Cardiac fibroblast (primary cell): ENCODE measurements at regions not wholly inside any gene's neighbourhood (a gene's known extent, or its start where the extent isn't known, plus 50 kb on each side); places are given as distances from the start of the nearest gene placed in this dataset.
"Not testable (repeated sequence)": the region's sequence is repeated elsewhere in the genome, so short reads cannot be mapped to it uniquely, and the experiment has no call there.

ENCODE experiments used
- DNase-seq, 2 donors: peaks; one replicate each; pipeline versions ENCODE4 v3.0.0 to v3.0.0-alpha.2; 2010; ENCODE audit warnings: low read depth in 2 of 2
- H3K4me3 ChIP-seq, 2 donors: replicated peaks in 1 of 2; 1 replicate in 1 of 2; 2 replicates in 1 of 2; pipeline ENCODE4 v1.5.1; 2011; ENCODE audit warnings: low read depth in 2 of 2, low read length in 2 of 2, mild to moderate bottlenecking in 2 of 2, moderate library complexity in 1 of 2
- TF ChIP-seq, protein P1 (sequence below): IDR thresholded peaks from one replicate; pipeline ENCODE4 v1.5.1; 2011; ENCODE audit warnings: low read depth, mild to moderate bottlenecking, low read length, inconsistent platforms

DNA sequence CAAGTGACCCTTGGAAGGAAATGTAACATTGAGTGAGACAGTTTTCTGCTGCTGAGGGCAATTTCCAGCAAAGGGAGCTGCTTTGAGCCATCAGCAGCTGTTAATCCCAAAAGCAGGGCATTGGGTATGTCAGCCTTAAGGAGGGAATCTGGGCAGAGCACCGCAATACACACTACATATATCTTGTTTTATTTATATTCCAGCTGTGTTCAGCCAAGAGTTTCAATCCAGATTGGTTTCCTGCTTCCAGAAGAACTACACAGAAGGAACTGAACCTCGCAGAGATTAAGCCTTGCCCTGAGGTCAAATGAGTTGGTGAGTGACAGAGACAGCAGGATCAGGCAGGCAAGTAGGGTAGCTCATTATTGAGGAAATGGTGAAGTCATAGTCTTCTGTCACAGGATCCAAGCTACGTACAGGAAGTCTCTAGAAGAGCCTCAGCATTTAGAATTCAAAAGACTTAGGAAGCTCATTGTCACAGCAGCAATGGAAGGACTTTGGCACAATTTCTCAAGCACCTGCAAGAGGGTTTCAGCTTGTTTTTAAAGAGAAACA, 109.9 kb upstream of the HEY2 start:
- peak; percentile 4 to 10 for DNase-seq
- H3K4me3 ChIP-seq = no peak overlapping the region
- TF ChIP-seq, protein P1, sequence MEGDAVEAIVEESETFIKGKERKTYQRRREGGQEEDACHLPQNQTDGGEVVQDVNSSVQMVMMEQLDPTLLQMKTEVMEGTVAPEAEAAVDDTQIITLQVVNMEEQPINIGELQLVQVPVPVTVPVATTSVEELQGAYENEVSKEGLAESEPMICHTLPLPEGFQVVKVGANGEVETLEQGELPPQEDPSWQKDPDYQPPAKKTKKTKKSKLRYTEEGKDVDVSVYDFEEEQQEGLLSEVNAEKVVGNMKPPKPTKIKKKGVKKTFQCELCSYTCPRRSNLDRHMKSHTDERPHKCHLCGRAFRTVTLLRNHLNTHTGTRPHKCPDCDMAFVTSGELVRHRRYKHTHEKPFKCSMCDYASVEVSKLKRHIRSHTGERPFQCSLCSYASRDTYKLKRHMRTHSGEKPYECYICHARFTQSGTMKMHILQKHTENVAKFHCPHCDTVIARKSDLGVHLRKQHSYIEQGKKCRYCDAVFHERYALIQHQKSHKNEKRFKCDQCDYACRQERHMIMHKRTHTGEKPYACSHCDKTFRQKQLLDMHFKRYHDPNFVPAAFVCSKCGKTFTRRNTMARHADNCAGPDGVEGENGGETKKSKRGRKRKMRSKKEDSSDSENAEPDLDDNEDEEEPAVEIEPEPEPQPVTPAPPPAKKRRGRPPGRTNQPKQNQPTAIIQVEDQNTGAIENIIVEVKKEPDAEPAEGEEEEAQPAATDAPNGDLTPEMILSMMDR = no peak

DNA sequence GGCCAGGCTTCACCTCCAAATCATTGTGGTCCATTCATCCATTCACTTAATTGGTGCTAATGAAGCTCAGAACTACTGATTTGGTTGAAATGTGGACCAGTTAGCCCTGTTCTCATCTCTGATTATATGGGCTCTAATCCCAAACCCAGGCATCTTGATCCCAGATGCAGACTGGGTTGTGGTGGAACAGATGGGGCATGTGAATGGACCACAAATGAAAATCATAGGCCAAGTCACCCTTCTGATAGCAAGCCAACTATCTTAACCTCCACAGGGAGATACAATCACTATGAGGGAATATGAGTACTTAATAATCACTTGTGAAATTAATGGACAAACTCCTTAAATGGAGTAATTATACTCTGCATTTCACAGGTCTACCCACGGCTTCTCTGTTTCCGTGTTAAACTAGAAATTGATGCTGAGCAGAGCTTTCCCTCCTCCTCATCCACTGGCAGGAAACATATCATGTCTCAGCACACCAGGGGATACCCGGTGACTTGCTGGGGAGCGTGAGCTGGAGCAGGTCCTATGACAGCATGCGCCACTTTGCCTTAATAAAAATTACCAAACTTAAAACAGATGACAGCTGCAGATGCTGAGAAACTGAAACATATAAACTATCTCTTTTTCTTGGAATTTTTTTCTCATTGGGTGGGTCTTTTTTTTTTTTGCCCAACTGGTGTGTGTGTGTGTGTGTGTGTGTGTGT, 108.8 kb upstream of the HEY2 start:
- H3K4me3 ChIP-seq = no peak overlapping the region
- TF ChIP-seq, protein P1 = no peak
- no peak for DNase-seq

DNA sequence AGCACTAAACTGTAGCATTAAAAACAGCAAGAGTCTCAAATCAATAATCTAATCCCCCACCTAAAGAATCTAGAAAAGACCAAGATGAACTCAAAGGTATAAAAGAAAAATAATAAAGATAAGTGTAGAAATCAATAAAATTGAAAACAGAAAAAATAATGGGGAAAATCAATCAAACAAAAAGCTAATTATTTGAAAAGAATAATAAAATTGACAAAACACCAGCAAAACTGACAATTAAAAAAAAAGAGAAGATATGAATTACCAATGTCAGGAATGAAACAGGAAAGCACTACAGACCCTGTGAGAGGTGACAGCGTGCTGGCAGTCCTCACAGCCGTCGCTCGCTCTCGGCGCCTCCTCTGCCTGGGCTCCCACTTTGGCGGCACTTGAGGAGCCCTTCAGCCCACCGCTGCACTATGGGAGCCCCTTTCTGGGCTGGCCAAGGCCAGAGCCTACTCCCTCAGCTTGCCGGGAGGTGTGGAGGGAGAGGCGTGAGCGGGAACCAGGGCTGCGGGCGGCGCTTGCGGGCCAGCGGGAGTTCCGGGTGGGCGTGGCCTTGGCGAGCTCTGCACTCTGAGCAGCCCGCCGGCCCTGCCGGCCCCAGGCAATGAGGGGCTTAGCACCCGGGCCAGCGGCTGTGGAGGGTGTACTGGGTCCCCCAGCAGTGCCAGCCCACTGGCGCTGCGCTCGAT, 105.3 kb upstream of the HEY2 start:
- not testable (repeated sequence) for DNase-seq

DNA sequence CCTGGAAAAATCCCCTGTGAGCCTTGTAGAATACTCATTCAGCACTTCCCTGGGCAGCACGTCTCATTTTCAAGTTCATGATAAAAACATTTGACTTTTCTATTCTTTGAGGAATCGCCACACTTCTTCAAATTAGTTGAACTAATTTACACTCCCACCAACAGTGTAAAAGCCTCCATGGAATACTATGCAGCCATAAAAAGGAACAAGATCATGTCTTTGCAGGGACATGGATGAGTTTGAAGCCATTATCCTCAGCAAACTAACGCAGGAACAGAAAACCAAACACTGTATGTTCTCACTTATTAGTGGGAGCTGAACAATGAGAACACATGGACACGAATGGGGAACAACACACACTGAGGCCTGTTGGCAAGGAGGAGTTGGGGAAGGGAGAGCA, 102.0 kb upstream of the HEY2 start:
- TF ChIP-seq, protein P1 = no peak
- DNase-seq = no peak

More for the DNA sequence above, 105.3 kb upstream of the HEY2 start:
- H3K4me3 ChIP-seq = not testable (repeated sequence)

DNA sequence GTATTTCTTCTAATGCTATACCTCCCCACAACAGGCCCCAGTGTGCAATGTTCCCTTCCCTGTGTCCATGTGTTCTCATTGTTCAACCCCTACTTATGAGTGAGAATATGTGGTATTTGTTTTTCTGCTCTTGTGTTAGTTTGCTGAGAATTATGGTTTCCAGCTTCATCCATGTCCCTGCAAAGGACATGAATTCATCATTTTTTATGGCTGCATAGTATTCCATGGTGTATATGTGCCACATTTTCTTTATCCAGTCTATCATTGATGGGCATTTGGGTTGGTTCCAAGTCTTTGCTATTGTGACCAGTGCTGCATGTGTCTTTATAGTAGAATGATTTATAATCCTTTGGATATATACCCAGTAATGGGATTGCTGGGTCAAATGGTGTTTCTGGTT, 95.7 kb upstream of the HEY2 start:
- DNase-seq, H3K4me3 ChIP-seq: not testable (repeated sequence)

More for the DNA sequence above, 102.0 kb upstream of the HEY2 start:
- H3K4me3 ChIP-seq = no peak overlapping the region

DNA sequence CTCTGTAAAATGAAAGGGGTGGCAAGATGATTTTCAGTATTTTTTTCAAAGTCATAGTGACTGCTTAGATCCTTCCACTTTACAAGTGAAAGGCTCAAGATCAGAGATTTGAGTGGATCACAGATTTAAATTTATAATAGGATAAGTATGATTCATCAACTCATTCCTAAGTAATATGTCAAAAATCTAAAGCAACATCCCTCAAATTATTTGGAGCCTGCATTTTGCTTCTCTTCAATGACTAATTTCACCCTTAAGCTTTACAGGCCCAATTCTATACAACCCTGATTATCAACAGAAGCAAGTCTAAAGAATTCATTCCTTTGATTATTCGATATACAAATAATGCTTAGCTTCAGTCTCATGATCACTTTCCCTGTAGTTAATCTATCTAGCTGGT, 93.9 kb upstream of the HEY2 start:
- DNase-seq = no peak
- H3K4me3 ChIP-seq = no peak overlapping the region
- TF ChIP-seq, protein P1 = no peak

DNA sequence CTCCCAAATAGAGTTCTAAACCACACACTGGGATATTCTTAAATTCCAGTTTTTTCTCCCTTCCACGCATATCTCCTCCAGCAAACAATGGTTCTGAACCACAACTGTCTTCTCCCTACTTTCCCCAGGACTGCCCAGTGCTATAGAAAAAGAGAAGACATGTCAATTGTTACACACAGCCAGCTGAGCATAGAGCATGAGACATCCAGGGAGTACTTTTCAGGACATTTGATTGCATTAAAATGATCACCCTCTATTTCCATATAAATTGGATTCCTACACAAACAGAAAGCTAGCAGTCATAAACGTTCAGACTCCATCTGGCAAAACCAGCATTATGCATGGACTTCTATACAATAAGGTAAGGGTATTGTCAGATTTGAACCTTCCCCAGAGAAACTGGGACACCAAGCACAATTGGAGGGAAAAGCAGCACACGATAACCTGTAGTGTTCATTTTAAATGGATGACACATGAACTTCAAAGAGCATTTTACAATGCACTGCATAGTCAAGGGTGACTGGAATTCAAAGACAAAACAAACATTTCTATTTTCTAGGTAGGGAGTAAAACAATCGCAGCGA, 93.1 kb upstream of the HEY2 start:
- H3K4me3 ChIP-seq = no peak overlapping the region
- DNase-seq = no peak
- TF ChIP-seq, protein P1 = no peak
